ENCODE measurements at regions not wholly inside any gene's neighbourhood (a gene's known extent, or its start where the extent isn't known, plus 50 kb on each side); places are given as distances from the start of the nearest gene placed in this dataset.

DNA sequence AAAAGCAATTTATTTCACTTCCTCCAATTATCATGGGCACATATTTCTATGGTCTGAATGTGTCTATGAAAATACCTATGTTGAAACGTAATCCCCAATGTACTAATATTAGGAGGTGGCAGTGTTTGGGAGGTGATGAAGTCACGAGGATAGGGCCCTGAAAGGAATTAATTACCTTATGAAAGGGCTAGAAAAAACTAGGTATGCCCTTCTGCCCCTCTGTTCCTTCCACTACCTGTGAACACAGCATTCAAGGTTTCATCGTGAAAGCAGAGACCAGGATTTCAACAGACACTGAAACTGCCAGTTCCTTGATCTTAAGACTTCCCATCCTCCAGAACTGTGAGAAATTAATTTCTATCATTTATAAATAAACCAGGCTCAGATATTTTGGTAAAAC lies 1037.1 kb upstream of the C9orf72 start:
- H3K36me3 Mint-ChIP-seq (ENCODE audit: low read depth), result no peaks in the 10 kb centered on the region
- no peaks in the 10 kb centered on the region for H3K9me3 Mint-ChIP-seq
- H3K4me1 Mint-ChIP-seq (ENCODE audit: low read depth), result no peaks in the 10 kb centered on the region
- no peak overlapping the region for H3K27ac Mint-ChIP-seq
- H3K27me3 Mint-ChIP-seq (ENCODE audit: insufficient read depth), result no peaks in the 10 kb centered on the region
- H3K4me3 Mint-ChIP-seq, result no peak overlapping the region
- DNase-seq (ENCODE audit: low spot score), result no peak
- intact Hi-C loops (cut with micrococcal nuclease), result no loop called here

- no peak for DNase-seq (ENCODE audit: low spot score)
- Mint-ChIP-seq H3K36me3 (ENCODE audit: low read depth) (no peaks in the 10 kb centered on the region), H3K27me3 (ENCODE audit: insufficient read depth) (no peaks in the 10 kb centered on the region), H3K4me3 (no peak overlapping the region), H3K9me3 (no peaks in the 10 kb centered on the region), H3K4me1 (ENCODE audit: low read depth) (no peaks in the 10 kb centered on the region), H3K27ac (no peak overlapping the region)
- intact Hi-C loops (cut with micrococcal nuclease), result no loop called here
Observed at GRCh38 chr9:28616310-28616709, 1043.0 kb upstream of the C9orf72 start.

GRCh38 chr9:28620011-28620410 lies 1046.7 kb upstream of the C9orf72 start:
- H3K4me3 Mint-ChIP-seq, result no peak overlapping the region
- intact Hi-C loops (cut with micrococcal nuclease), result no loop called here
- H3K9me3 Mint-ChIP-seq, result no peaks in the 10 kb centered on the region
- no peak overlapping the region for H3K27ac Mint-ChIP-seq
- H3K4me1 Mint-ChIP-seq (ENCODE audit: low read depth), result no peaks in the 10 kb centered on the region
- H3K36me3 Mint-ChIP-seq (ENCODE audit: low read depth), result no peaks in the 10 kb centered on the region
- H3K27me3 Mint-ChIP-seq (ENCODE audit: insufficient read depth), result no peaks in the 10 kb centered on the region
- no peak for DNase-seq (ENCODE audit: low spot score)

DNA sequence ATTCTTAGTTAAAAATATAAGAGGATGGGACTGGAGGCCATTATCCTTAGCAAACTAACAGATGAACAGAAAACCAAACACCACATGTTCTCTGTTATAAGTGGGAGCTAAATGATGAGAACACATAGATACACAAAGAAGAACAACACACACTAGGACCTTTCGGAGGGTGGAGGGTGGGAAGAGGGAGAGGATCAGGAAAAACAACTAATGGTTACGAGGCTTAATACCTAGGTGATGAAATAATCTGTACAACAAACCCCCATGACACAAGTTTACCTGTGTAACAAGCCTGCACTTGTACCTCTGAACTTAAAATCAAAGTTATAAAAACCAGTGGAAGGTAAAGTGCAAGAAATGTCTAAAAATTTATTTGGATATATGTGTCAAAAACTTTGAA lies 1047.4 kb upstream of the C9orf72 start:
- Mint-ChIP-seq H3K4me3 (no peak overlapping the region), H3K9me3 (no peaks in the 10 kb centered on the region), H3K4me1 (ENCODE audit: low read depth) (no peaks in the 10 kb centered on the region), H3K36me3 (ENCODE audit: low read depth) (no peaks in the 10 kb centered on the region), H3K27ac (no peak overlapping the region), H3K27me3 (ENCODE audit: insufficient read depth) (no peaks in the 10 kb centered on the region)
- no peak for DNase-seq (ENCODE audit: low spot score)
- intact Hi-C loops (cut with micrococcal nuclease), result no loop called here

GRCh38 chr9:28624771-28625170 lies 1051.5 kb upstream of the C9orf72 start:
- H3K4me3 Mint-ChIP-seq, result no peak overlapping the region
- no peak overlapping the region for H3K27ac Mint-ChIP-seq
- H3K9me3 Mint-ChIP-seq, result no peaks in the 10 kb centered on the region

DNA sequence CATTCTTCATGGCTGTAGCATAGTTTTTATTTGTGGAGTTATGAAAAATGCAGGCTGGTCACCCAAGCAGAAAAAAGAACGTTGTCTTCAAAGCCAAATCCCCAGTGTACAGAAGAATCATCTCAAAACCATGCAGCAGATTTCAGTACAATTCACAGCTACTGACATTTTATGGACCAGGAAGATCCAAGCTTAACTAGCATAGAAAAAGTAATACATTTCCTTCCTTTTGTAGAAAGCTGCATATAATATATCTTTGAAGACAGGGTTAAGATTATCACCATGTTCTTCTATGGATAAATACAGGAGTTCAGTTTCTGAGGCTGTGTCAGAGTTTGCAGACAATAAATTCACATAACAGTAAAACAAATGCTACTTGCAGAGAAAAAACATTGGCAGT lies 1054.8 kb upstream of the C9orf72 start:
- H3K4me3 Mint-ChIP-seq, result no peak overlapping the region
- H3K27me3 Mint-ChIP-seq (ENCODE audit: insufficient read depth), result no peaks in the 10 kb centered on the region
- H3K9me3 Mint-ChIP-seq, result no peaks in the 10 kb centered on the region
- no peaks in the 10 kb centered on the region for H3K36me3 Mint-ChIP-seq (ENCODE audit: low read depth)
- H3K4me1 Mint-ChIP-seq (ENCODE audit: low read depth), result no peaks in the 10 kb centered on the region
- no peak overlapping the region for H3K27ac Mint-ChIP-seq
- DNase-seq (ENCODE audit: low spot score), result no peak
- intact Hi-C loops (cut with micrococcal nuclease), result no loop called here

More at GRCh38 chr9:28624771-28625170, 1051.5 kb upstream of the C9orf72 start:
- no peaks in the 10 kb centered on the region for H3K36me3 Mint-ChIP-seq (ENCODE audit: low read depth)
- intact Hi-C loops (cut with micrococcal nuclease), result no loop called here
- no peaks in the 10 kb centered on the region for H3K27me3 Mint-ChIP-seq (ENCODE audit: insufficient read depth)
- no peaks in the 10 kb centered on the region for H3K4me1 Mint-ChIP-seq (ENCODE audit: low read depth)
- DNase-seq (ENCODE audit: low spot score), result no peak

GRCh38 chr9:28648723-28649122 lies 1075.4 kb upstream of the C9orf72 start:
- peaks cover 7% of the 10 kb centered on the region for H3K9me3 Mint-ChIP-seq
- H3K36me3 Mint-ChIP-seq (ENCODE audit: low read depth), result no peaks in the 10 kb centered on the region
- no peaks in the 10 kb centered on the region for H3K27me3 Mint-ChIP-seq (ENCODE audit: insufficient read depth)
- no peak overlapping the region for H3K27ac Mint-ChIP-seq
- intact Hi-C loops (cut with micrococcal nuclease), result no loop called here
- DNase-seq (ENCODE audit: low spot score), result no peak
- no peaks in the 10 kb centered on the region for H3K4me1 Mint-ChIP-seq (ENCODE audit: low read depth)
- no peak overlapping the region for H3K4me3 Mint-ChIP-seq

DNA sequence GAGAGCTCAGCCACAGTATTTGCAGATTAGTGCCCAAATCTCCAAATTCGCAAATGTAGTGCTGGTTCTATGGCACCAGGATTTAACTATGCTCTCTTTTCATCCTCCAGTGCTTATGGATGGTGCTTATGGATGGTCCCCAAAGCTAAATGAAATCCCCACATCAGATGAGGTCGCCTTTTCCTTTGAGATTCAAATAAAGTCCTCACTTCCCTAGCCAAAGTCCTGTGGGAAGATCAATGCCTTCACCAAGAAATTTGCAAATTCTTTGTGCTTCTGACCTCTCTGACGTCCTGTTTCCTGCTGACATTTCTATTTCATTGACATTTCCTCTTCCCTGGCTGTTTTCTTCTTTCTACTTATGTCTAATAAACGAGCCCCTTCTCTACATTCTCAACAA lies 1077.0 kb upstream of the C9orf72 start:
- H3K9me3 Mint-ChIP-seq, result no peaks in the 10 kb centered on the region
- no peak overlapping the region for H3K27ac Mint-ChIP-seq
- no peak for DNase-seq (ENCODE audit: low spot score)
- intact Hi-C loops (cut with micrococcal nuclease), result no loop called here
- H3K4me3 Mint-ChIP-seq, result no peak overlapping the region
- no peaks in the 10 kb centered on the region for H3K4me1 Mint-ChIP-seq (ENCODE audit: low read depth)
- no peaks in the 10 kb centered on the region for H3K36me3 Mint-ChIP-seq (ENCODE audit: low read depth)
- H3K27me3 Mint-ChIP-seq (ENCODE audit: insufficient read depth), result no peaks in the 10 kb centered on the region

DNA sequence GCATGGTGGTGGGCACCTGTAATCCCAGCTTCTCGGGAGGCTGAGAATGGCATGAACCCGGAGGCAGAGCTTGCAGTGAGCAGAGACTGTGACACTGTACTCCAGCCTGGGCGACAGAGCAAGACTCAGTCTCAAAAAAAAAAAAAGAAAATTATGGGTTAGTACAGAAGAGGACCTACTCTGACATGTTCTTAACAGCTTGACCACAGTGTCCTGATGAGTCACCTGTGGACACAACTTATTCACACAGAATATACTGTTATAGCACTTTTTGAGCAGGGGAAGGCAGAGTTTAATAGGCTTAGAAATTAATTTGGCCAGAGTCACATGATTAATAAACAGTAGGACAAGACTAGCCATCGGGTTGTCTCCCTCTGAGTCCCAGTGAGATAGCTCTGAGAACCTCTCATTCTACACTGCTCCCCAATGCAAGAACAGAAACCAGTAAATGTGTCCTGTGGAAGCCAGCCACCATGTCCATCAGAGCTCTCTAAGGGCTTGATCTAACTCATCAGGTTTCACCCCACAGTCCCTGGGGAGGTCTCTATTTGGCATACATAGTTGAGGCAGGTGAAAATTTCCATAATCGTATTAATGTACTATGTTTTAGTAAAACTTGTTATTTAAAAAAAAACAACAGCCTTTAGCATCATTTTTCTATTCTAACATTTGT lies 1077.9 kb upstream of the C9orf72 start:
- H3K36me3 Mint-ChIP-seq (ENCODE audit: low read depth), result no peaks in the 10 kb centered on the region
- DNase-seq (ENCODE audit: low spot score), result no peak
- no peak overlapping the region for H3K27ac Mint-ChIP-seq
- no peaks in the 10 kb centered on the region for H3K27me3 Mint-ChIP-seq (ENCODE audit: insufficient read depth)
- intact Hi-C loops (cut with micrococcal nuclease), result no loop called here
- no peaks in the 10 kb centered on the region for H3K9me3 Mint-ChIP-seq
- H3K4me1 Mint-ChIP-seq (ENCODE audit: low read depth), result no peaks in the 10 kb centered on the region
- no peak overlapping the region for H3K4me3 Mint-ChIP-seq

DNA sequence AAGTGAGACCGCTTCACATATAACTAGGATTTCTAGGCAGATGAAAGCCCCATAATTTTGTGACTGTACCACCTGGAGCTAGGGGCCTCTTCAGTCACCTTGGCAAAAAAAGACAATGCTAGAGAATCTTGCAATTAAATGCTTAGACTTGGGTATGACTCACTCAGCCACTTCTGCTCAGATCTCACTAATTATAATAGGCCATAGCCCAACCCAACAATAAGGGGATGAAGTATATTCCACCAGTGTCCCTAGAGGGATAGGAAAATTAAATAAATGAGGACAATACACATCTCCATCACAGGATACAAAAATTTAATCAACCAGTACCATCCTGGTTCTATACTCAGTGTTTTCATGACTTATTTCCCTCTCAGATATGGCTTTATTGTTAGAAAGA lies 1079.9 kb upstream of the C9orf72 start:
- intact Hi-C loops (cut with micrococcal nuclease), result no loop called here
- no peaks in the 10 kb centered on the region for H3K9me3 Mint-ChIP-seq
- H3K27me3 Mint-ChIP-seq (ENCODE audit: insufficient read depth), result no peaks in the 10 kb centered on the region
- no peak overlapping the region for H3K27ac Mint-ChIP-seq
- no peaks in the 10 kb centered on the region for H3K4me1 Mint-ChIP-seq (ENCODE audit: low read depth)
- no peak for DNase-seq (ENCODE audit: low spot score)
- H3K36me3 Mint-ChIP-seq (ENCODE audit: low read depth), result no peaks in the 10 kb centered on the region
- no peak overlapping the region for H3K4me3 Mint-ChIP-seq

DNA sequence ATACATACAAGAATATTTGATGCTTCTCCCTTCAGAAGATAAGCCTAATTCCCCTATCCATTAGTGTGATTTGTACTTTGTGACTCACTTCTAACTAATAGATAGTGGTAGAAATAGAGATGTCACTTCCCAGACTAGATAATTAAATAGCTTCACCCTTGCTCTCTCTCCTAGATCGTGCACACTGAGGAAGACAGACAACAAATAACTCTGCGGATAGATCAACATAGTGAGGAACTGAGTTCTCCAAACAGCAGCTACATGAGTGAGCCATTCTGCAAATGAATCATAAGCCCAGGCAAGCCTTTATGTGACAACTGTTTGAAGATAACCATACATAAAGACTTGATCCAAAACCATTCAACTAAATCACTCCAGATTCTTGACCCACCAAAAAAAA lies 1083.4 kb upstream of the C9orf72 start:
- DNase-seq (ENCODE audit: low spot score), result no peak
- H3K4me1 Mint-ChIP-seq (ENCODE audit: low read depth), result no peaks in the 10 kb centered on the region
- no peak overlapping the region for H3K27ac Mint-ChIP-seq
- no peaks in the 10 kb centered on the region for H3K9me3 Mint-ChIP-seq
- H3K27me3 Mint-ChIP-seq (ENCODE audit: insufficient read depth), result no peaks in the 10 kb centered on the region
- no peak overlapping the region for H3K4me3 Mint-ChIP-seq
- intact Hi-C loops (cut with micrococcal nuclease), result no loop called here
- no peaks in the 10 kb centered on the region for H3K36me3 Mint-ChIP-seq (ENCODE audit: low read depth)

DNA sequence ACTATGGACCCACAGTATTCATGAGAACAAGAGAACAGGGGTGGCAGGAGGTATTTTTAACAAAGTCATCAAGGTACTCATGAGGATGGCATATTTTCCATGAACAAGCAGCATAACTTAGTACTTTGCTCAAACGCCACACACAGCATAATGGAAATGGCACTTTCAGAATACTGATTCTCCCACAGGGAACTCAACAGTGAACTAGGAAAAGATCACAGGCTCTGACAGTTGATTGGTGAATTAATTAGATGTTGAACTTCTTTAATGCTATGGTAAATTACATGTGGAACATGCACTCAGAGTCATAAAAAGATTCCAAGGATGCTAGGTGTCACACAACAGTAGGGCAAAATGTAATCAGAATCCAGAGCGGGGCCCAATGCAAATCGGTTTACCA lies 1088.6 kb upstream of the C9orf72 start:
- Mint-ChIP-seq H3K36me3 (ENCODE audit: low read depth) (no peaks in the 10 kb centered on the region), H3K27ac (no peak overlapping the region), H3K4me1 (ENCODE audit: low read depth) (no peaks in the 10 kb centered on the region), H3K4me3 (no peak overlapping the region), H3K9me3 (no peaks in the 10 kb centered on the region), H3K27me3 (ENCODE audit: insufficient read depth) (no peaks in the 10 kb centered on the region)
- intact Hi-C loops (cut with micrococcal nuclease), result no loop called here
- DNase-seq (ENCODE audit: low spot score), result no peak

GRCh38 chr9:28662675-28663074 lies 1089.4 kb upstream of the C9orf72 start:
- no peaks in the 10 kb centered on the region for H3K9me3 Mint-ChIP-seq
- H3K36me3 Mint-ChIP-seq (ENCODE audit: low read depth), result no peaks in the 10 kb centered on the region
- H3K27me3 Mint-ChIP-seq (ENCODE audit: insufficient read depth), result no peaks in the 10 kb centered on the region
- intact Hi-C loops (cut with micrococcal nuclease), result no loop called here
- no peak for DNase-seq (ENCODE audit: low spot score)
- H3K4me3 Mint-ChIP-seq, result no peak overlapping the region
- H3K27ac Mint-ChIP-seq, result no peak overlapping the region
- H3K4me1 Mint-ChIP-seq (ENCODE audit: low read depth), result no peaks in the 10 kb centered on the region

- H3K27ac Mint-ChIP-seq, result no peak overlapping the region
- intact Hi-C loops (cut with micrococcal nuclease), result no loop called here
- H3K9me3 Mint-ChIP-seq, result peaks cover 3% of the 10 kb centered on the region
Observed at GRCh38 chr9:28668158-28668557, 1094.9 kb upstream of the C9orf72 start.

More at GRCh38 chr9:28668158-28668557, 1094.9 kb upstream of the C9orf72 start:
- H3K27me3 Mint-ChIP-seq (ENCODE audit: insufficient read depth), result no peaks in the 10 kb centered on the region
- H3K4me1 Mint-ChIP-seq (ENCODE audit: low read depth), result no peaks in the 10 kb centered on the region
- DNase-seq (ENCODE audit: low spot score), result no peak
- H3K4me3 Mint-ChIP-seq, result no peak overlapping the region
- no peaks in the 10 kb centered on the region for H3K36me3 Mint-ChIP-seq (ENCODE audit: low read depth)
